ENCODE measurements at regions not wholly inside any gene's neighbourhood (a gene's known extent, or its start where the extent isn't known, plus 50 kb on each side); places are given as distances from the start of the nearest gene placed in this dataset.

GRCh38 chr7:156539999-156540398 lies 100.6 kb upstream of the RNF32 start:
- no peak overlapping the region for H3K9ac ChIP-seq (ENCODE audit: low read length)
- H3K27ac ChIP-seq (ENCODE audit: low read length in 2 of 2), result no peak overlapping the region
- ChIA-PET CTCF (no interaction called here), POLR2A (no interaction called here)
- 78% methylated on average over 7 of the region's 12 CpGs for WGBS (ENCODE audit: insufficient coverage)
- Mint-ChIP-seq H3K4me1 (no peaks in the 10 kb centered on the region), H3K9me3 (ENCODE audit: insufficient read depth) (no peaks in the 10 kb centered on the region), H3K27me3 (no peaks in the 10 kb centered on the region), H3K4me3 (no peak overlapping the region), H3K27ac (no peak overlapping the region)
- H3K4me3 ChIP-seq (ENCODE audit: control extremely low read depth in 1 of 5, extremely low read depth in 1 of 5, insufficient read depth in 1 of 5, low read depth in 2 of 5, low read length in 4 of 5), result no peak overlapping the region
- ATAC-seq (ENCODE audit: low read depth), result no peak
- no peak overlapping the region for H2AFZ ChIP-seq (ENCODE audit: insufficient read depth, low read depth, low read length, poor library complexity, severe bottlenecking)
- H3K4me2 ChIP-seq (replicated peaks; ENCODE audit: low read depth, low read length, poor library complexity, severe bottlenecking), result no peak overlapping the region
- no peaks in the 10 kb centered on the region for H4K20me1 ChIP-seq (ENCODE audit: control insufficient read depth, insufficient read depth, low read length, poor library complexity, severe bottlenecking)
- no peak for DNase-seq
- TF ChIP-seq EZH2 (IDR thresholded peaks at IDR 0.05; ENCODE audit: borderline replicate concordance, insufficient read depth, low read depth, low read length, poor library complexity, severe bottlenecking) (no peak), CTCF (IDR thresholded peaks at IDR 0.05) (no peak)
- H3K79me2 ChIP-seq (ENCODE audit: control insufficient read depth, insufficient read depth, low read length), result no peaks in the 10 kb centered on the region
- no peaks in the 10 kb centered on the region for H3K4me1 ChIP-seq (ENCODE audit: control insufficient read depth in 2 of 2, insufficient read depth in 2 of 2, low read length in 2 of 2)
- H3K27me3 ChIP-seq (replicated peaks in 1 of 4; ENCODE audit: control extremely low read depth in 1 of 4, control insufficient read depth in 3 of 4, insufficient read depth in 4 of 4, low read length in 3 of 4), result no peaks in the 10 kb centered on the region
- H3K9me3 ChIP-seq (ENCODE audit: control extremely low read depth in 1 of 3, control insufficient read depth in 2 of 3, insufficient read depth in 1 of 3, low read length in 2 of 3), result peaks cover 0 to 3% (median 0%) of the 10 kb centered on the region in 3 donors
- no peaks in the 10 kb centered on the region for H3K36me3 ChIP-seq (replicated peaks in 1 of 2; ENCODE audit: control extremely low read depth in 1 of 2, control insufficient read depth in 1 of 2, extremely low read depth in 1 of 2, insufficient read depth in 2 of 2, low read length in 1 of 2)
- intact Hi-C loops (cut with micrococcal nuclease), result no loop called here

DNA sequence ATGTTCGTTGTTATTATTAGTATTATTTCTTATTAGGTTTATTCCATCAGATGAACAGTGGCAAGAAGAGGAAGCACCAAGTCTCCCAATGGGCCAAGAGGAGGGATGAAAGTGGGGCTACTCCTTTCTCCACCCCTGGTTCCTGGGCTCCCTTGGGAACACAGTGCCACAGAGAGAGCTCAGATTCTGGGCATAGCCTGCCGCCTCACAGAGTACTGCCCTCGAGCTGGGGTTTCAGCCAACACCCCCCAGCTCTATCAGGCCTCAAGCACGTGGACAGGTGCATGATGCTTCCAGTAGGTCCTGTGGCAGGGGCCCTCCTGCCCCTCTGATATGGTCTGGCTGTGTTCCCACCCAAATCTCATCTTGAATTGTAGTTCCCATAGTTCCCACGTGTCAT lies 103.6 kb upstream of the RNF32 start:
- H3K27me3 Mint-ChIP-seq, result no peaks in the 10 kb centered on the region
- H3K4me2 ChIP-seq (replicated peaks; ENCODE audit: low read depth, low read length, poor library complexity, severe bottlenecking), result no peak overlapping the region
- H3K36me3 ChIP-seq (replicated peaks in 1 of 2; ENCODE audit: control extremely low read depth in 1 of 2, control insufficient read depth in 1 of 2, extremely low read depth in 1 of 2, insufficient read depth in 2 of 2, low read length in 1 of 2), result no peaks in the 10 kb centered on the region
- no peak overlapping the region for H3K4me3 Mint-ChIP-seq
- peaks cover 0 to 3% (median 0%) of the 10 kb centered on the region in 3 donors for H3K9me3 ChIP-seq (ENCODE audit: control extremely low read depth in 1 of 3, control insufficient read depth in 2 of 3, insufficient read depth in 1 of 3, low read length in 2 of 3)
- ATAC-seq (ENCODE audit: low read depth), result no peak
- no peak overlapping the region for H2AFZ ChIP-seq (ENCODE audit: insufficient read depth, low read depth, low read length, poor library complexity, severe bottlenecking)
- DNase-seq, result no peak
- H3K27me3 ChIP-seq (replicated peaks in 1 of 4; ENCODE audit: control extremely low read depth in 1 of 4, control insufficient read depth in 3 of 4, insufficient read depth in 4 of 4, low read length in 3 of 4), result no peaks in the 10 kb centered on the region
- H3K4me1 ChIP-seq (ENCODE audit: control insufficient read depth in 2 of 2, insufficient read depth in 2 of 2, low read length in 2 of 2), result no peaks in the 10 kb centered on the region
- TF ChIP-seq CTCF (IDR thresholded peaks at IDR 0.05) (no peak), EZH2 (IDR thresholded peaks at IDR 0.05; ENCODE audit: borderline replicate concordance, insufficient read depth, low read depth, low read length, poor library complexity, severe bottlenecking) (no peak)
- no peaks in the 10 kb centered on the region for H4K20me1 ChIP-seq (ENCODE audit: control insufficient read depth, insufficient read depth, low read length, poor library complexity, severe bottlenecking)
- H3K9ac ChIP-seq (ENCODE audit: low read length), result no peak overlapping the region
- no peaks in the 10 kb centered on the region for H3K79me2 ChIP-seq (ENCODE audit: control insufficient read depth, insufficient read depth, low read length)
- H3K4me3 ChIP-seq (ENCODE audit: control extremely low read depth in 1 of 5, extremely low read depth in 1 of 5, insufficient read depth in 1 of 5, low read depth in 2 of 5, low read length in 4 of 5), result no peak overlapping the region
- H3K9me3 Mint-ChIP-seq (ENCODE audit: insufficient read depth), result no peaks in the 10 kb centered on the region
- no peak overlapping the region for H3K27ac ChIP-seq (ENCODE audit: low read length in 2 of 2)
- POLR2A ChIA-PET, result no interaction called here
- H3K27ac Mint-ChIP-seq, result no peak overlapping the region
- intact Hi-C loops (cut with micrococcal nuclease), result no loop called here
- H3K4me1 Mint-ChIP-seq, result no peaks in the 10 kb centered on the region
- 84% methylated on average over 4 of the region's 5 CpGs for WGBS (ENCODE audit: insufficient coverage)
- CTCF ChIA-PET, result no interaction called here

Measured in B cell (primary cell).